Mesenteric fat pad (tissue), 1 donor: ENCODE measurements at regions not wholly inside any gene's neighbourhood (a gene's known extent, or its start where the extent isn't known, plus 50 kb on each side); places are given as distances from the start of the nearest gene placed in this dataset.
"Not testable (repeated sequence)": the region's sequence is repeated elsewhere in the genome, so short reads cannot be mapped to it uniquely, and the experiment has no call there.

ENCODE experiments used
- DNase-seq: peaks from one replicate; pipeline ENCODE4 v3.0.0-alpha.2; 2020; ENCODE audit warnings: low spot score
- donor health status: DM: yes; HTN: yes; CAD: no.

DNA sequence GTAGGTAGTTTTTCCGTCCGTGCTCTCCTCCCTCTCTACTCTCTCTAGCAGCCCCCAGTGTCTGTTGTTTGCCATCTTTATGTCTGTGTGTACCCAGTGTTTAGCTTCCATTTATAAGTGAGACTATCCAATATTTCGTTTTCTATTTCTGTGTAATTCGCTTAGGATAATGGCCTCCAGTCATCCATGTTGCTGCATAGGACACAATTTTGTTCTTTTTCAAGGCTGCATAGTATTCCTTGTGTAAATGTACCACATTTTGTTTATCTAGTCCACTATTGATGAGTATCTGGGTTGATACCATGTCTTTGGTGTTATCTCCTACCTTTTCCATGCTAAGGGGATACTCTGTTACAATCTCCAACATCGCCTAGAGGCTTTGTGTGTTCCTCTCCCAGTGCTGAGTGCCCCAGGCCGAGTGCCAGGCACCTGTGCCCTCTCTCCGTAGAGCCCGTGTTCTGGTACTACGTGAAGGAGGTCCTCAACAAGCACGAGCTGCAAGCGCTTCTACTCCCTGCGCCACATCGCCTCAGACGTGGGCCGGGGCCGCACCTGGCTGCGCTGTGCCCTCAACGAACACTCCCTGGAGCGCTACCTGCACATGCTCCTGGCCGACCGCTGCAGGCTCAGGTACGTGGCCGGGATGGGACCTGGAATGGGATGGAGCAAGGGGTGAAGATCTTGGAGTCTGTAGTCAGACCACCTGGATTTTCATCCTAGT lies 51.0 kb downstream of the NPIPB11 start:
- not testable (repeated sequence) for DNase-seq

DNA sequence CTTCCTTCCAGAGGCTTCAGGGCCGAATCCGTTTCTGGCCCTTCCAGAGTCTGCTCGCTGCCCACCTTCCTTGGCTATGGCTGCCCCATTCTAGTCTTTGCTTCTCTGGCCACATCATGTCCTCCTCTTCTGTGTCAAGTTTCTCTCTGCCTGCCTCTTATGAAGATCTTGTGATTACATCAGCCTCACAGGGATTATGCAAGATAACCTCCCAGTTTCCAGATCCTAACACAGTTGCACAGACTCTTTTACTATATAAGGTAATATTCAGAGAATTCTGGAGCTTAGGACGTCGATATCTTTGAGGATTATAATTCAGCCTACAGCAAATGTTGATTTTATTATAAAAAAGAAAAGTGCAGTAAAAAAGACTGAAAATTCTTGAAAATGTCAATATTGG lies 52.1 kb downstream of the NPIPB11 start:
- DNase-seq = not testable (repeated sequence)

- not testable (repeated sequence) for DNase-seq
Observed at GRCh38 chr16:29352617-29352999, 53.9 kb downstream of the NPIPB11 start.

GRCh38 chr16:29351970-29352616 lies 54.4 kb downstream of the NPIPB11 start:
- DNase-seq = not testable (repeated sequence)

- not testable (repeated sequence) for DNase-seq
Observed at GRCh38 chr16:29351271-29351969, 55.1 kb downstream of the NPIPB11 start.

DNA sequence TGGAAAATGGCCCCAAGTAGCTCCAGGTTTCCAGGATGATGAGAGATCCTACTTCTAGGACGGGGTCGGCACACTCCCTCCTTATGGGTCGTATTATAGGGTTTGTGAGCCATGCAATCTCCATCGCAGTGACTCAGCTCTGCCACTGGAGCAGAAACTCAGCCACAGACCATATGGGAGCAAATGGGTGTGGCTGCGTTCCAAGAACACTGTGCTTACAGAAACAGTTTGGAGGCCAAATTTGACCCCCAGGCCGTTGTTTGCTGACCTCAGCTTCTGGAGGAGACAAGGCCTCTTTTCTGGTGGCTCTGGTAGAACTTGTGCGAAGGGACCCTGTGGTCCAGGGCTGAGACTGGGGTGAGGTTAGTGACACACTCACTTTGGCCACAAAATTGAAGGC lies 56.5 kb downstream of the NPIPB11 start:
- not testable (repeated sequence) for DNase-seq

GRCh38 chr16:29348748-29349147 lies 57.8 kb downstream of the NPIPB11 start:
- not testable (repeated sequence) for DNase-seq

DNA sequence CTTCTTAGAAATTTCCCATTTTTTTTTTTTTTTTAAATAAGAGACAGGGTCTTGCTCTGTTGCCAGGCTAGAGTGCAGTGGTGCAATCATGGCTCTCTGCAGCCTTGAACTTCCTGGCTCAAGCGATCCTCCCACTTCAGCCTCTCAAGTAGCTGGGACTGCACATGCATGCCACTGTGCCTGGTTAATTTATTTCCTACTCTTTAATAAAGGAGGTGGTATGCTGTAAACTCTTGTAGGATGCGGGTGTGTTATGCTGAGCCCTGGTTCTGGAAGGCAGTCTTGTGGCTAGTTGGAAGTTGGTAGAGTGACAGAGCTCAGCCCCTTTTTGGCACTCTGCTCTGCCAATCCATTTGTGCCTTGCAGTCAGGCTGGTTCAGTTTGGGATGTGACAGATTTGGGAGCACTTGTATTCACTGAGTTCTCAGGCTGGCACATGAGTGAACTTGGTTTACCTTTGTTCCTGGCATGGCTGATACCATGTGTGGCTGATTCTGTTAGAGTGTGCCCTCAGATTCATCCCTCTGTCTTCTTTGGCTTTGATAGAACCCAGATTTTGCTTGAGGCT lies 58.3 kb downstream of the NPIPB11 start:
- not testable (repeated sequence) for DNase-seq

- DNase-seq = not testable (repeated sequence)
Observed at GRCh38 chr16:29346796-29347580, 59.5 kb downstream of the NPIPB11 start.

- not testable (repeated sequence) for DNase-seq
Observed at GRCh38 chr16:29346203-29346602, 60.3 kb downstream of the NPIPB11 start.

GRCh38 chr16:29342937-29343336 lies 63.6 kb downstream of the NPIPB11 start:
- DNase-seq = not testable (repeated sequence)

DNA sequence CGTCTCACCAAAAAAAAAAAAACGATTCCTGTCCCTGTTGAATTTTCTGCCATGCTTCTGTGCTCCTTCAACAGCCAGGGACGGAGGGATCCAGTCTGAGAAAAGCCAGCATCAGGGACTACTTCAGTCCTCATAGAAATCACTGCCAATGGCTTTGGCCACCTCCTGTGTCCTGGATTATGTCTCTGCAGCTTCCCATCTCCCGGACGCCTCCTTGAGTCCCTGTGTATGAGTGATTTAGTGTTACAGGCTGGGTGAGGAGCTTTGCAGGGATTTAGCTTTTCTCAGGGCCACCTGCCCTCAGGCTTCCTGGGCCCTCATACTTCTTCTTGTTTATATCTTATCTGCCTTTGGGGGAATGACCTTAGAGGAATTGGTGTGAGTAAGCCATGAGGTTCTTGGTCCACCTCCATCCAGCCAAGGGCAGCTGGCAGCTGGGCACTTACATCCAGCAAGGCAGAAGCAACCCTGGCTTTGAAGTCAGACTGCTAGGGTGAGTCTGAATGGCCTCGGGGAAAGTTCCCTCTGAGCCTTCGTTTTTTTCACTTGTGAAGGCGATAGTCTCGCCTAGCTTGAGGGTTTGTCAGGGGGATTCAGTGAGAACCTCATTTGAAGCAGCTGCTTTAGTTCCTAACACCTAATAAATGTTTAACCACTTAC lies 65.6 kb downstream of the NPIPB11 start:
- DNase-seq = not testable (repeated sequence)

DNA sequence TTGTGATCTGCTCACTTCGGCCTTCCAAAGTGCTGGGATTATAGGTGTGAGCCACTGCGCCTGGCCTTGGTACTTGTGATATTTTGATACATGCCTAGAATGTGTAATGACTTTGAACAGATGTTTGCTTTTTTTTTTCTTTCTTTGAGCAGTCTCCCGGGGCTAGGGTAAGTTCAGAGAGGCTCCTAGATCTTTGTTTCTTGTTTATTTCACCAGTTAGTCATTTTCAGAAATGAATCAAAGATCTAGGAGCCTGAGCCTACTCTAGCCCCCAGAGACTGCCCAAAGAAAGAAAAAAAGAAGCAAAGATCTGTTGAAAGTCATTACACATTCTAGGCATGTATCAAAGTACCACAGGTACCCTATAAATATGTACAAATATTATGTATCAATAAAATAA lies 66.3 kb downstream of the NPIPB11 start:
- DNase-seq = not testable (repeated sequence)

GRCh38 chr16:29338821-29339700 lies 67.5 kb downstream of the NPIPB11 start:
- not testable (repeated sequence) for DNase-seq

DNA sequence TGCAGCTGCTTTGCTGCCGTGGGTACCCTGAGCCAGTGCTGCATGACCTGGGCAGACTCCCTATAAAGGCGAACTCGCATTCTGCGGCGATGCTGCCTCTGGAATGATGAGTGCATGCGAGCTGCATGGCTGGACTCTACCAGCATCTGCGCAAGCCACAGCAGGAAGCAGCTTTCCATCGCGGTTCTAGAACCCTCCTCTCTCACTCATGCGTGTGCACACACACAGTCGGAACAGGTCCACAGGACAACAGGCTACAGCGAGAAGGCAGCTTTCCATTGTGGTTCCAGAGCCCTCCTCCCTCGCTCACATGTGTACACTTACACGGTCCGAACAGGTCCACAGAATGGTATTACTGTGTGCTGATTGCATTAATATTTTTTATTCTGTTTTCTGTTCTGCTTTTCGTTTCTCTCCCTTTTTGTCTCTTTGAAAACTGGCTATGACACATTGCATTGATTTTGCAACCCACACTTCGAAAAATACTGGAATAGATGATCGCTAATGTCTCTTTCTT lies 69.1 kb downstream of the NPIPB11 start:
- DNase-seq = not testable (repeated sequence)

DNA sequence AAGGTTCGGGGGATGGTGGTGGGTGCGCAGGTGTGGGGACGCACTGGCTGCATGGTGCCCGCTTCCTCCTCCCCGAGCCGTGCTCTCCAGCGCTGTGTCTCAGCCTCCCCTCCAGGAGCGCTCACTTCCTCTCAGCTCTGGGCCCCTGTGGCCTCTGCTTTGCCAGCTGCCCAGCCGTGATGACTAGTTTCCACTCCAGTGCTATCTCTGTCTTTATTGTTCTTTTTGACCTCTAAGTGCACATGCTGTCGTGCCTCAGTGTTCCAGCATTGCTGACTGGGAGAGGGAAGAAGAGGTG lies 71.0 kb downstream of the NPIPB11 start:
- DNase-seq = not testable (repeated sequence)

GRCh38 chr16:29334776-29335548 lies 71.5 kb downstream of the NPIPB11 start:
- not testable (repeated sequence) for DNase-seq

DNA sequence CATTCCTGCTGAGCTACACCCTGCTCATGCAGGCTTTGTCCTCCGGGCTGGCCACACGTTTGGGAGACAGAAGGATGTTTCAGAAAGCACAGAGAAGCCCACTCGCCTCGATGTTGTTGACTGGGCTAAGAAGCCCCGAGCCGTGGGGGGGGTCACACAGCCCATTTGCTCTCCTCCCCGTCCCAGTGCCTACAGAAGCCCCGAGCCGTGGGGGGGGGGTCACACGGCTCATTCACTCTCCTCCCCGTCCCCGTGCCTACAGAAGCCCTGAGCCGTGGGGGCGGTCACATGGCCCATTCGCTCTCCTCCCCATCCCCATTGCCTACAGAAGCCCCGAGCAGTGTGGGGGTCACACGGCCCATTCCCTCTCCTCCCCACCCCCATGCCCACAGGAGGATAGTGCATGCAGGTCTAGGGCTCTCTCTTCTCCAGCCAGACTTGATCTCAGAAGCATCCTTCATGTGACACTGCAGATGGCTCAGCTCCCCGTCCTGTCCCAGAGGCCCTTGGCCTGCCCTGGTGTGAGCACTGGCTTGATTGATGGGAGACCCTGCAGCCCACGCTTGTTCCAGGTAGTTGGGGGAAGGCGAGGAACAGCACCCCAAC lies 72.9 kb downstream of the NPIPB11 start:
- DNase-seq = not testable (repeated sequence)
